Osteocyte (in vitro differentiated cells): ENCODE measurements at regions not wholly inside any gene's neighbourhood (a gene's known extent, or its start where the extent isn't known, plus 50 kb on each side); places are given as distances from the start of the nearest gene placed in this dataset.

Source experiments
- DNase-seq: peaks from one replicate; pipeline ENCODE4 v3.0.0; 2021; ENCODE audit warnings: mixed read lengths; ENCODE audit not compliant: unreplicated experiment; ENCODE audit errors: extremely low spot score
- H3K27ac Mint-ChIP-seq: one replicate; pipeline ENCODE4 v1.8.0; 2021; ENCODE audit warnings: mild to moderate bottlenecking, mixed read lengths; ENCODE audit not compliant: unreplicated experiment
- H3K27me3 Mint-ChIP-seq: one replicate; pipeline ENCODE4 v1.8.0; 2021; ENCODE audit warnings: mixed read lengths; ENCODE audit not compliant: unreplicated experiment
- H3K36me3 Mint-ChIP-seq: one replicate; pipeline ENCODE4 v1.8.0; 2021; ENCODE audit warnings: mixed read lengths; ENCODE audit not compliant: unreplicated experiment
- H3K4me1 Mint-ChIP-seq: one replicate; pipeline ENCODE4 v1.8.0; 2021; ENCODE audit warnings: mixed read lengths; ENCODE audit not compliant: unreplicated experiment
- H3K4me3 Mint-ChIP-seq: one replicate; pipeline ENCODE4 v1.8.0; 2021; ENCODE audit warnings: mild to moderate bottlenecking, moderate library complexity, mixed read lengths; ENCODE audit not compliant: unreplicated experiment
- H3K9me3 Mint-ChIP-seq: one replicate; pipeline ENCODE4 v1.8.0; 2021; ENCODE audit warnings: mixed read lengths; ENCODE audit not compliant: unreplicated experiment
- TF ChIP-seq, protein P1 (sequence below): fragments of 200-600 bp; sonication (generic); IDR thresholded peaks from 2 replicates; pipeline ENCODE4 v1.5.0; 2021; ENCODE audit warnings: antibody characterized with exemption, mild to moderate bottlenecking, moderate library complexity

DNA sequence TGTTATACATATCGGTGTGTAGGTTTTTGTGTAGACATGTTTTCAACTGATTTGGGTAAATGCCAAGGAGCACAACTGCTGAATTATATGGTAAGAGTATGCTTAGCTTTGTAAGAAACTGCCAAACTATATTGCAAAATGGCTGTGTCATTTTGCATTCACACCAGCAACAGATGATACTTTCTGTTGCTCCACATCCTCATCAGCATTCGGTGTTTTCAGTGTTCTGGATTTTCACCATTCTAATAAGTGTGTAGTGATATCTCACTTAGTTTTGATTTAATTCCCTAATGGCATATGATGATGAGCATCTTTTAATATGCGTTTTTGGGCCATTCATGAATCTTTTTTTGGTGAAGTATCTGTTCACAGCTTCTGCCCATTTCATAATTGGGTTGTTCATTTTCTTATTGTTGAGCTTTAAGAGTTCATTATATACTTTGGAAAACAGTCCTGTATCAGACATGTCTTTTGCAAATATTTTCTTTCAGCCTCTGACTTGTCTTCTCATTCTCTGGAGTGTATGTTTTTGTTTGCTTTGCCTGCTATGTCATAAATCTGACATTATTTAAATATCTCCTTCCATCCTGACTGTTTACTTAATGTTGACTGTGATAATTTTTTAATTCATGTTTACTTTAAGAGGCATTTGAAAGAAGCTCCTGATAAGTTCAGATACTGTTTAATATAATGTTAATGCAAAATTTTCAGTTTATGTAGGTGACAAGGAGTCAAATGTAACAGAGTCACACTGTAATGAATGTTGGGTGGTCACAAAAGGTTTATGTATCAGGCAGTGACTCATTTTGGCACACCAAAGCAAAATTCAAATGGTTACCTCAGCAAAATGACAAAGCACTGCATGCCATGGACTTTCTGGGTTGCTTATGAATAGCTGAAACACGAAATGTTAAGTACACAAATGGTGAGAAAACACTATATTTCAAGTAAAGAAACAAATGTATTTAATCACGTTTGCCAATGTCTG, 181.1 kb upstream of the DAB2 start:
- Mint-ChIP-seq H3K27ac (peak overlapping the region; percentile 78), H3K27me3 (no peaks in the 10 kb centered on the region), H3K36me3 (peaks cover 3% of the 10 kb centered on the region), H3K4me1 (peaks cover 43% of the 10 kb centered on the region), H3K4me3 (no peak overlapping the region), H3K9me3 (no peaks in the 10 kb centered on the region)
- TF ChIP-seq, protein P1, sequence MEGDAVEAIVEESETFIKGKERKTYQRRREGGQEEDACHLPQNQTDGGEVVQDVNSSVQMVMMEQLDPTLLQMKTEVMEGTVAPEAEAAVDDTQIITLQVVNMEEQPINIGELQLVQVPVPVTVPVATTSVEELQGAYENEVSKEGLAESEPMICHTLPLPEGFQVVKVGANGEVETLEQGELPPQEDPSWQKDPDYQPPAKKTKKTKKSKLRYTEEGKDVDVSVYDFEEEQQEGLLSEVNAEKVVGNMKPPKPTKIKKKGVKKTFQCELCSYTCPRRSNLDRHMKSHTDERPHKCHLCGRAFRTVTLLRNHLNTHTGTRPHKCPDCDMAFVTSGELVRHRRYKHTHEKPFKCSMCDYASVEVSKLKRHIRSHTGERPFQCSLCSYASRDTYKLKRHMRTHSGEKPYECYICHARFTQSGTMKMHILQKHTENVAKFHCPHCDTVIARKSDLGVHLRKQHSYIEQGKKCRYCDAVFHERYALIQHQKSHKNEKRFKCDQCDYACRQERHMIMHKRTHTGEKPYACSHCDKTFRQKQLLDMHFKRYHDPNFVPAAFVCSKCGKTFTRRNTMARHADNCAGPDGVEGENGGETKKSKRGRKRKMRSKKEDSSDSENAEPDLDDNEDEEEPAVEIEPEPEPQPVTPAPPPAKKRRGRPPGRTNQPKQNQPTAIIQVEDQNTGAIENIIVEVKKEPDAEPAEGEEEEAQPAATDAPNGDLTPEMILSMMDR, result no peak
- no peak for DNase-seq

DNA sequence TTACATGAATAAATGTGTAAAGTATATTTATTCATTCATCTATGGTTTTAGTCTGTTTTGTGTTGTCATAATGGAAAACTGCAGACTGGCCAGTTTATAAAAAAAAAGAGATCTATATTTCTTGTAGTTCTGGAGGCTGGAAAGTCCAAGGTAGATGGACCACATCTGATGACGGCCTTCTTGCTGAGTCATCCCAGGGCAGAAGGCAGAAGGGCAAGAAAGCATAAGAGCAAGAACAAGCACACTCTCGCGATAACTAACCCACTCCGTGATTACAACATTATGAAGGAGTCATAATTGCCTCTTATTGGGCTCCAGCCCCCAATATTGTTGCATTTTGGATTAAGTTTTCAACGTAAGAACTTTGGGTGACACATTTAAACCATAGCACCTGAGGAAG, 180.4 kb upstream of the DAB2 start:
- Mint-ChIP-seq H3K27me3 (no peaks in the 10 kb centered on the region), H3K9me3 (no peaks in the 10 kb centered on the region), H3K4me3 (no peak overlapping the region), H3K27ac (peak overlapping the region; percentile 59), H3K4me1 (peaks cover 51% of the 10 kb centered on the region), H3K36me3 (peaks cover 3% of the 10 kb centered on the region)
- TF ChIP-seq, protein P1, result no peak
- no peak for DNase-seq

DNA sequence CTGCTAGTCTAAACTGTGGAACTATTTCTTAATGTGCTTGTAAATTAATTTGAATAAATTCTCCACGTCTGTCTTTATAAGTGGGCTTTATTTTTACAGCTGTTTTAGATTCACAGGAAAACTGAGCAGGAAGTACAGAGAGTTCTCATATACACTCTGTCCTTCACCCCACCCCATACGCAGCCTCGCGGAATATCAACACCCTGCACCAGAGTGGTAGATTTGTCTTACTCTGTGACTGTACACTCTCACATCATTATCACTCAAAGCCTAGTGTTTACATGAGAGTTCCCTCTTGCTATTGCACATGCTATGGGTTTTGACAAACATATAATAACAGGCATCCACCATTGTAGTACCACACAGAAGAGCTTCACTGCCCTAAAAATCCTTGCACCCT, 179.7 kb upstream of the DAB2 start:
- TF ChIP-seq, protein P1, result no peak
- Mint-ChIP-seq H3K4me3 (no peak overlapping the region), H3K4me1 (peaks cover 56% of the 10 kb centered on the region), H3K36me3 (peaks cover 3% of the 10 kb centered on the region), H3K27ac (peak overlapping the region; percentile 62), H3K9me3 (no peaks in the 10 kb centered on the region), H3K27me3 (no peaks in the 10 kb centered on the region)
- DNase-seq, result no peak

DNA sequence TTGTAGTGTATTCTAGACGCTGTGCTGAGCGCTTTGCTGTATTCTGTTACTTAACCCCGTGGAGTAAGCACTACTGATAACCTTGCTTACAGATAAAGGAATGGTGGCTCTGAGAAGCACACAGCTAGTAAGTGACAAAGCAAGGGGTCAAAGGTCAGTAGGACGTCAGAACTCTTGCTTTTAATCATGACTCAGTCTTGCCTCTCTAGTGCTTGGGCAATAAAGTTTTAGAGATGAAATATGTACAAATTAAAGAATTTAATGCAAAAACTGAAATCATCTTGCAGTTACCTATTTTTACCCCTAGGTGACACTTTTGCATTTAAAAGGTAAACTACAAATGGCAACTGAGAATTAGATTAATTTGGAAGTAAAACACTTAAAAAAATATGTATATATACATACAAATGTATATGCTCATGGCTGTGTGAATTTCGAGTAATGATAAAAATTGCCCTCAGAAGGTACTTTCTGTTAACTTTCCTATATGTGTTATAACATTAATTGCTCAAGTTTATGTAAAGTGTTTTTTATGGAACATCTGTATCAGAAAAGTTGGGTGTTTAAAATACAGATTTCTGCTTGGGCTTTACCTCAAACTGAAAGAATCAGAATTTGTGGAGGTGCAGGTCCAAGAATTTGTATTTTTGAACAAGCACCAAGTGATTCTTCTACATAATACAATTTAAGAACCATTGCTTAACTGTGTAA, 175.1 kb upstream of the DAB2 start:
- Mint-ChIP-seq H3K27ac (no peak overlapping the region), H3K4me1 (peaks cover 30% of the 10 kb centered on the region), H3K36me3 (peaks cover 6% of the 10 kb centered on the region), H3K4me3 (no peak overlapping the region), H3K9me3 (peaks cover 14% of the 10 kb centered on the region), H3K27me3 (no peaks in the 10 kb centered on the region)
- TF ChIP-seq, protein P1, result peak; percentile 71
- no peak for DNase-seq

DNA sequence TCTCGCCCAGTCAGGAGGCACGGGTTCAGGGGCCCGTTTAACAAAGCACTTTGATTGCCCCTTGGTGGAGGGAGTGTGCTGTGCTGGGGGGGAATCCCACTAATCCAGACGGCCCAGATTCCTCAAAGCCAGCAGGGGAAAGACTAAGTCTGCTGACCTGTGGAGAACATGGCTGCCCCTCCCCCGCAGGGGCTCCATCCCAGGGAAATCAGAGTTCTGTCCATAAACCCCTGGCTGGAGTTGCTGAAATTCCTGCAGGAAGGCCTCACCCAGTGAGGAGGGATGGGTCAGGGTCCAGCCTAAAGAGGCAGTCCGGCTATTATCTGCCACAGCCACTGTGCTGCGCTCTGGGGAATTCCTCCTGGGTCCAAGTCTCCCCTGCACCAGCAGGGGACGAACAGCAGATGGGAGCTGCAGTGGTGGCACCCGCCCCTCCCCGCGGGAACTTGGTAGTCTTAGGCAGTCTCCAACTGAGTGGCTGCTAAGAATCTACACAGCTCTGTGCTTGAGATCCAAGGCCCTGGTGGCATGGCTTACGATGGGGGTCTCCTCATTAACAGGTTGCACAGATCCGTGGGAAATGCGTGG, 174.0 kb upstream of the DAB2 start:
- Mint-ChIP-seq H3K27me3 (no peaks in the 10 kb centered on the region), H3K36me3 (peaks cover 6% of the 10 kb centered on the region), H3K27ac (no peak overlapping the region), H3K4me3 (no peak overlapping the region), H3K9me3 (peaks cover 21% of the 10 kb centered on the region), H3K4me1 (peaks cover 21% of the 10 kb centered on the region)
- TF ChIP-seq, protein P1, result no peak
- DNase-seq, result no peak
